ENCODE measurements at regions not wholly inside any gene's neighbourhood (a gene's known extent, or its start where the extent isn't known, plus 50 kb on each side); places are given as distances from the start of the nearest gene placed in this dataset.

- no peak for DNase-seq
Observed at GRCh38 chr3:13207975-13208705, 134.9 kb upstream of the IQSEC1 start.

- no peak for DNase-seq
Observed at GRCh38 chr3:13207578-13207922, 134.3 kb upstream of the IQSEC1 start.

- no peak for DNase-seq
Observed at GRCh38 chr3:13206799-13207577, 133.8 kb upstream of the IQSEC1 start.

- DNase-seq = no peak
Observed at GRCh38 chr3:13205567-13206143, 132.4 kb upstream of the IQSEC1 start.

GRCh38 chr3:13204177-13204581 is 130.9 kb upstream of the IQSEC1 start:
- DNase-seq = no peak

GRCh38 chr3:13203398-13204176 is 130.4 kb upstream of the IQSEC1 start:
- no peak for DNase-seq

- no peak for DNase-seq
Observed at GRCh38 chr3:13202744-13203397, 129.6 kb upstream of the IQSEC1 start.

- DNase-seq = no peak
Observed at GRCh38 chr3:13201851-13202250, 128.6 kb upstream of the IQSEC1 start.

- no peak for DNase-seq
Observed at GRCh38 chr3:13200946-13201345, 127.7 kb upstream of the IQSEC1 start.

GRCh38 chr3:13200465-13200864 is 127.2 kb upstream of the IQSEC1 start:
- no peak for DNase-seq

GRCh38 chr3:13199899-13200451 is 126.7 kb upstream of the IQSEC1 start:
- DNase-seq = no peak

GRCh38 chr3:13199006-13199776 is 126.0 kb upstream of the IQSEC1 start:
- no peak for DNase-seq

GRCh38 chr3:13198264-13198879 is 125.1 kb upstream of the IQSEC1 start:
- DNase-seq = no peak

GRCh38 chr3:13197795-13198194 is 124.6 kb upstream of the IQSEC1 start:
- no peak for DNase-seq

- no peak for DNase-seq
Observed at GRCh38 chr3:13197281-13197680, 124.1 kb upstream of the IQSEC1 start.

GRCh38 chr3:13195374-13195773 is 122.1 kb upstream of the IQSEC1 start:
- DNase-seq = no peak

- peak; percentile 11 for DNase-seq
Observed at GRCh38 chr3:13194285-13195209, 121.3 kb upstream of the IQSEC1 start.

- DNase-seq = no peak
Observed at GRCh38 chr3:13193320-13194284, 120.4 kb upstream of the IQSEC1 start.

All from OCI-M1 (cell line).